H1 (cell line): ENCODE measurements at regions not wholly inside any gene's neighbourhood (a gene's known extent, or its start where the extent isn't known, plus 50 kb on each side); places are given as distances from the start of the nearest gene placed in this dataset.

Source experiments
- CTCF ChIA-PET: fragments of 300-600 bp; sonication (Branson Sonifier 250); formaldehyde crosslinking; loops from one replicate; lab custom pipeline; 2021; ENCODE audit not compliant: partially characterized antibody; lab: Charles Lee
- POLR2A ChIA-PET: fragments of 300-600 bp; sonication (Branson Sonifier 250); formaldehyde crosslinking; loops from one replicate; lab custom pipeline; 2021; ENCODE audit warnings: inconsistent platforms; ENCODE audit not compliant: partially characterized antibody; lab: Charles Lee
- DNase-seq, 2 experiments: peaks; one replicate each; pipeline versions ENCODE4 v3.0.0 to v3.0.0-alpha.2; 2010 to 2022; ENCODE audit warnings: low spot score in 2 of 2, low read depth in 1 of 2, mixed read lengths in 1 of 2
- FAIRE-seq: peaks from 2 replicates; lab custom pipeline; 2011; peaks lifted over from hg19 to GRCh38; lab: Jason Lieb, UNC
- H2AFZ ChIP-seq: 2 replicates; pipeline ENCODE4 v1.8.1; 2012; ENCODE audit warnings: low read length, inconsistent platforms
- H2AK5ac ChIP-seq: 2 replicates; pipeline ENCODE4 v1.6.1; 2013; ENCODE audit warnings: low read depth, low read length
- H2BK120ac ChIP-seq: replicated peaks from 2 replicates; pipeline ENCODE3; 2013; ENCODE audit warnings: low read depth, low read length, inconsistent platforms
- H2BK12ac ChIP-seq: 2 replicates; pipeline ENCODE4 v1.6.1; 2013; ENCODE audit warnings: low read depth, low read length
- H2BK15ac ChIP-seq: 2 replicates; pipeline ENCODE4 v1.6.1; 2013; ENCODE audit warnings: low read length
- H2BK20ac ChIP-seq: 2 replicates; pipeline ENCODE4 v1.6.1; 2013; ENCODE audit warnings: low read length
- H2BK5ac ChIP-seq: 2 replicates; pipeline ENCODE4 v1.6.1; 2013; ENCODE audit warnings: low read depth, low read length
- H3K14ac ChIP-seq: 2 replicates; pipeline ENCODE4 v1.6.1; 2013; ENCODE audit warnings: inconsistent platforms; ENCODE audit not compliant: insufficient read length
- H3K18ac ChIP-seq: 2 replicates; pipeline ENCODE4 v1.6.1; 2013; ENCODE audit warnings: low read length; ENCODE audit errors: extremely low read depth
- H3K23ac ChIP-seq: 2 replicates; pipeline ENCODE4 v1.6.1; 2013; ENCODE audit warnings: inconsistent platforms; ENCODE audit not compliant: insufficient read length
- H3K23me2 ChIP-seq: 2 replicates; pipeline ENCODE4 v1.6.1; 2013; ENCODE audit warnings: low read depth, low read length
- H3K27ac ChIP-seq: 2 replicates; pipeline ENCODE4 v1.6.1; 2011; ENCODE audit warnings: low read depth, low read length, inconsistent platforms
- H3K27me3 ChIP-seq, 4 experiments: replicated peaks in 1 of 4; 1 replicate in 1 of 4; 2 replicates in 3 of 4; pipeline versions ENCODE4 v1.6.1 to v1.8.1; 2011 to 2013; ENCODE audit warnings: low read length in 3 of 4, mild to moderate bottlenecking in 3 of 4, inconsistent platforms in 2 of 4, mixed read lengths in 2 of 4, moderate library complexity in 1 of 4; ENCODE audit not compliant: control insufficient read depth in 3 of 4, insufficient read depth in 3 of 4; ENCODE audit errors: extremely low read depth in 1 of 4
- H3K36me3 ChIP-seq, 4 experiments: 2 replicates each; pipeline versions ENCODE4 v1.6.1 to v1.8.1; 2011 to 2013; ENCODE audit warnings: mild to moderate bottlenecking in 4 of 4, low read length in 3 of 4, moderate library complexity in 2 of 4, control low read depth in 1 of 4, inconsistent platforms in 1 of 4; ENCODE audit not compliant: insufficient read depth in 4 of 4, control insufficient read depth in 2 of 4
- H3K4ac ChIP-seq: replicated peaks from 2 replicates; pipeline ENCODE3; 2013; ENCODE audit warnings: low read length, low read depth, mixed read lengths, inconsistent platforms; ENCODE audit not compliant: insufficient read length
- H3K4me1 ChIP-seq, 4 experiments: replicated peaks in 1 of 4; 1 replicate in 1 of 4; 2 replicates in 3 of 4; pipeline versions ENCODE4 v1.6.1 to v1.8.1; 2011 to 2013; ENCODE audit warnings: low read length in 3 of 4, inconsistent platforms in 2 of 4, mixed read lengths in 1 of 4; ENCODE audit not compliant: insufficient read depth in 4 of 4, control insufficient read depth in 3 of 4
- H3K4me2 ChIP-seq, 2 experiments: 2 replicates each; pipeline versions ENCODE4 v1.6.1 to v1.8.1; 2011 to 2013; ENCODE audit warnings: low read depth in 2 of 2, low read length in 2 of 2, control low read depth in 1 of 2, inconsistent platforms in 1 of 2, mild to moderate bottlenecking in 1 of 2; ENCODE audit not compliant: insufficient read depth in 1 of 2
- H3K4me3 ChIP-seq, 4 experiments: fragments of 200-600, 300-600 bp in 1 of 4; sonication (generic), shearing (Covaris generic), sonication (Bioruptor Twin) in 1 of 4; 2 replicates each; pipeline versions ENCODE4 v1.5.1 to v1.8.1; 2011 to 2016; ENCODE audit warnings: low read length in 4 of 4, low read depth in 3 of 4, control low read depth in 2 of 4, inconsistent platforms in 2 of 4, mild to moderate bottlenecking in 2 of 4, mixed read lengths in 1 of 4, moderate library complexity in 1 of 4; ENCODE audit not compliant: insufficient read depth in 2 of 4; ENCODE audit errors: extremely low read depth in 1 of 4
- H3K56ac ChIP-seq: replicated peaks from 2 replicates; pipeline ENCODE3; 2013; ENCODE audit warnings: low read depth, mild to moderate bottlenecking, mixed read lengths, low read length, inconsistent platforms; ENCODE audit not compliant: insufficient read length
- H3K79me1 ChIP-seq: 2 replicates; pipeline ENCODE4 v1.6.1; 2013; ENCODE audit warnings: low read depth, low read length, control low read depth
- H3K79me2 ChIP-seq, 2 experiments: 2 replicates each; pipeline versions ENCODE4 v1.6.1 to v1.8.1; 2012 to 2013; ENCODE audit warnings: low read length in 2 of 2, mild to moderate bottlenecking in 2 of 2, inconsistent platforms in 1 of 2; ENCODE audit not compliant: insufficient read depth in 2 of 2, control insufficient read depth in 1 of 2
- H3K9ac ChIP-seq, 4 experiments: replicated peaks in 1 of 4; 1 replicate in 1 of 4; 2 replicates in 3 of 4; pipeline versions ENCODE4 v1.6.1 to v1.8.1; 2011 to 2013; ENCODE audit warnings: low read depth in 3 of 4, low read length in 3 of 4, control low read depth in 2 of 4, mild to moderate bottlenecking in 2 of 4, moderate library complexity in 2 of 4, inconsistent platforms in 1 of 4; ENCODE audit errors: extremely low read depth in 1 of 4
- H3K9me3 ChIP-seq, 2 experiments: 2 replicates each; pipeline versions ENCODE4 v1.6.1 to v1.8.1; 2012 to 2013; ENCODE audit warnings: mild to moderate bottlenecking in 2 of 2, moderate library complexity in 2 of 2, control low read depth in 1 of 2, inconsistent platforms in 1 of 2, low read depth in 1 of 2, low read length in 1 of 2, mixed read lengths in 1 of 2; ENCODE audit not compliant: insufficient read depth in 2 of 2
- H4K20me1 ChIP-seq, 2 experiments: replicated peaks in 1 of 2; 2 replicates each; pipeline versions ENCODE3 to v1.8.1; 2011 to 2013; ENCODE audit warnings: inconsistent platforms in 2 of 2, low read length in 2 of 2, mild to moderate bottlenecking in 1 of 2; ENCODE audit not compliant: insufficient read depth in 2 of 2, control insufficient read depth in 1 of 2
- H4K5ac ChIP-seq: 2 replicates; pipeline ENCODE4 v1.6.1; 2013; ENCODE audit warnings: low read length, low read depth, mixed read lengths, inconsistent platforms; ENCODE audit not compliant: insufficient read length
- H4K8ac ChIP-seq: 2 replicates; pipeline ENCODE4 v1.8.0; 2013; ENCODE audit warnings: mild to moderate bottlenecking, moderate library complexity, low read length, inconsistent platforms; ENCODE audit not compliant: insufficient read depth; ENCODE audit errors: extremely low read depth
- H4K91ac ChIP-seq: replicated peaks from 2 replicates; pipeline ENCODE3; 2013; ENCODE audit warnings: low read length, mixed read lengths, inconsistent platforms; ENCODE audit not compliant: insufficient read length
- CEBPB ChIP-seq: IDR thresholded peaks from 2 replicates; pipeline ENCODE4 v1.6.1; 2012; ENCODE audit warnings: low read depth, low read length
- CTBP2 ChIP-seq: IDR thresholded peaks from 2 replicates; pipeline ENCODE4 v1.7.0; 2011; ENCODE audit warnings: borderline replicate concordance, mild to moderate bottlenecking, moderate library complexity, mixed read lengths, low read length; ENCODE audit not compliant: insufficient read depth, insufficient read length
- HDAC6 ChIP-seq: IDR thresholded peaks from one replicate; pipeline ENCODE4 v1.7.1; 2012; ENCODE audit warnings: low read depth, mild to moderate bottlenecking, inconsistent platforms, low read length, moderate library complexity
- JUN ChIP-seq: IDR thresholded peaks from 2 replicates; pipeline ENCODE4 v1.6.1; 2011; ENCODE audit warnings: low read depth, mild to moderate bottlenecking, improper control_type of control experiment, low read length
- JUND ChIP-seq: IDR thresholded peaks from 2 replicates; pipeline ENCODE4 v1.6.1; 2011; ENCODE audit warnings: mild to moderate bottlenecking, improper control_type of control experiment, low read length
- NANOG ChIP-seq: IDR thresholded peaks from 2 replicates; pipeline ENCODE4 v1.6.1; 2011; ENCODE audit warnings: low read length, low read depth, mild to moderate bottlenecking, inconsistent platforms; ENCODE audit not compliant: insufficient read depth, poor library complexity, severe bottlenecking
- POU5F1 ChIP-seq: IDR thresholded peaks from 2 replicates; pipeline ENCODE4 v1.6.1; 2011; ENCODE audit warnings: low read depth, mild to moderate bottlenecking, low read length, moderate library complexity
- RFX5 ChIP-seq: IDR thresholded peaks from 2 replicates; pipeline ENCODE4 v1.6.1; 2011; ENCODE audit warnings: low read depth, low read length, improper control_type of control experiment, borderline replicate concordance
- SP1 ChIP-seq: IDR thresholded peaks from 2 replicates; pipeline ENCODE4 v1.6.1; 2011; ENCODE audit warnings: low read depth, low read length
- SP2 ChIP-seq: IDR thresholded peaks from 2 replicates; pipeline ENCODE4 v1.6.1; 2012; ENCODE audit warnings: mild to moderate bottlenecking, low read length, inconsistent platforms
- YY1 ChIP-seq: IDR thresholded peaks from 2 replicates; pipeline ENCODE4 v1.6.1; 2011; ENCODE audit warnings: low read depth, mild to moderate bottlenecking, low read length
- WGBS, 2 experiments: shearing (Covaris generic) in 1 of 2; methylation state at CpG; one replicate each; pipeline versions ENCODE4 v1.1.6 to v1.1.7; 2013 to 2015; ENCODE audit warnings: low lambda C conversion rate in 2 of 2, mixed read lengths in 2 of 2, inconsistent platforms in 1 of 2, low coverage in 1 of 2, missing lambda C conversion rate in 1 of 2; ENCODE audit not compliant: insufficient replicate concordance in 2 of 2, insufficient coverage in 1 of 2, insufficient read length in 1 of 2; ENCODE audit errors: extremely low coverage in 1 of 2, missing lambda C conversion rate in 1 of 2; 5-methylcytosine and 5-hydroxymethylcytosine counted together

DNA sequence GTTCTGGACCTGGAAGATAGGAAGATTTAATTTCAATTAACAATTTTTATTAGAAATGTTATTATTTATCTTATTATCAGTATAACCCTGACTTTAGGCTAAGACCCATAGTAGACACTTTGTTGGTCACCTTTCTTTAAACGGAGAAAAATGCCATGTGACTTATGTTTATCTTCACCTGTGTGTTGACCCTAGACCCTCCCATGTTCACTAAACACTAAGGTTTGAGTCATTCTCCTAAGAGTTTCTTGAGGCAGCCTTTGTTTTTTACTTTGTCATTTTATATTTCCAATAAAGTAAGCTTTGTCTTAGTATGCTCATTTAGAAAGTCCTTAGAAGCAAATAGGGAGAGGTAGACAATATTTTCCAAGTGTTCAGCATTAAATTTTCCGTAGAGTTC is 771.7 kb downstream of the METTL15 start:
- Histone ChIP-seq H3K9me3 (no peaks in the 10 kb centered on the region), H4K91ac (no peak overlapping the region), H3K23me2 (no peaks in the 10 kb centered on the region), H3K4ac (no peak overlapping the region), H4K8ac (no peak overlapping the region), H3K4me2 (no peak overlapping the region), H3K27ac (no peak overlapping the region), H2AFZ (no peak overlapping the region), H3K23ac (no peak overlapping the region), H3K9ac (no peak overlapping the region), H3K14ac (no peak overlapping the region), H2BK12ac (no peak overlapping the region), H3K18ac (no peak overlapping the region), H3K4me1 (no peaks in the 10 kb centered on the region), H2AK5ac (no peak overlapping the region), H4K5ac (no peak overlapping the region), H2BK20ac (no peak overlapping the region), H3K36me3 (no peaks in the 10 kb centered on the region), H2BK5ac (no peak overlapping the region), H2BK120ac (no peak overlapping the region), H3K4me3 (no peak overlapping the region), H4K20me1 (no peaks in the 10 kb centered on the region), H3K79me2 (no peaks in the 10 kb centered on the region), H3K56ac (no peak overlapping the region), H2BK15ac (no peak overlapping the region), H3K27me3 (no peaks in the 10 kb centered on the region), H3K79me1 (no peaks in the 10 kb centered on the region)
- FAIRE-seq (no peak), DNase-seq (no peak)
- ChIA-PET POLR2A (no interaction called here), CTCF (no interaction called here)
- TF ChIP-seq RFX5 (no peak), JUND (no peak), JUN (no peak), POU5F1 (no peak), CTBP2 (no peak), HDAC6 (no peak), CEBPB (no peak), NANOG (no peak), SP1 (no peak), YY1 (no peak), SP2 (no peak)
- 98% methylated on average over 2 of the region's 2 CpGs; no CpG with 5 or more reads in 1 of the 2 experiments for WGBS, 2 experiments
